MM.1S (cell line): ENCODE measurements at regions not wholly inside any gene's neighbourhood (a gene's known extent, or its start where the extent isn't known, plus 50 kb on each side); places are given as distances from the start of the nearest gene placed in this dataset.

Experiments
- DNase-seq: peaks from one replicate; pipeline ENCODE4 v3.0.0-alpha.2; 2015
- H2AFZ ChIP-seq: fragments of 300-600 bp; sonication (generic); 2 replicates; pipeline ENCODE4 v1.6.0; 2016; ENCODE audit warnings: antibody characterized with exemption, low read length
- H3F3A ChIP-seq: fragments of 300-600 bp; sonication (generic); 2 replicates; pipeline ENCODE4 v1.6.1; 2016; ENCODE audit warnings: mild to moderate bottlenecking, antibody characterized with exemption, low read length, moderate library complexity, mixed read lengths; ENCODE audit not compliant: insufficient read depth
- H3K27ac ChIP-seq: fragments of 300-600 bp; sonication (generic); 2 replicates; pipeline ENCODE4 v1.5.1; 2016; ENCODE audit warnings: mild to moderate bottlenecking, low read length
- H3K27me3 ChIP-seq: fragments of 300-600 bp; sonication (generic); replicated peaks from 2 replicates; pipeline ENCODE4 v1.6.0; 2016; ENCODE audit warnings: low read length; ENCODE audit not compliant: insufficient read depth
- H3K36me3 ChIP-seq: fragments of 300-600 bp; sonication (generic); replicated peaks from 2 replicates; pipeline ENCODE4 v1.6.1; 2016; ENCODE audit warnings: mild to moderate bottlenecking, low read length, mixed read lengths; ENCODE audit not compliant: insufficient read depth
- H3K4me1 ChIP-seq: fragments of 300-600 bp; sonication (generic); 2 replicates; pipeline ENCODE4 v1.6.1; 2016; ENCODE audit warnings: low read length, mixed read lengths
- H3K4me2 ChIP-seq: fragments of 300-600 bp; sonication (generic); 2 replicates; pipeline ENCODE4 v1.6.0; 2016; ENCODE audit warnings: low read depth, low read length
- H3K4me3 ChIP-seq: fragments of 300-600 bp; sonication (generic); 2 replicates; pipeline ENCODE4 v1.5.1; 2016; ENCODE audit warnings: low read length, mixed read lengths
- H3K79me2 ChIP-seq: fragments of 300-600 bp; sonication (generic); 2 replicates; pipeline ENCODE4 v1.6.1; 2016; ENCODE audit warnings: mixed run types, low read length, mixed read lengths
- H3K9ac ChIP-seq: fragments of 300-600 bp; sonication (generic); 2 replicates; pipeline ENCODE4 v1.6.1; 2016; ENCODE audit warnings: low read length, mixed read lengths
- H3K9me2 ChIP-seq: fragments of 300-600 bp; sonication (generic); replicated peaks from 2 replicates; pipeline ENCODE4 v1.6.1; 2016; ENCODE audit warnings: mild to moderate bottlenecking, low read length, mixed read lengths; ENCODE audit not compliant: insufficient read depth
- H3K9me3 ChIP-seq: fragments of 300-600 bp; sonication (generic); replicated peaks from 2 replicates; pipeline ENCODE4 v1.6.1; 2016; ENCODE audit warnings: mild to moderate bottlenecking, low read length, mixed read lengths; ENCODE audit not compliant: insufficient read depth
- H4K20me1 ChIP-seq: fragments of 300-600 bp; sonication (generic); 2 replicates; pipeline ENCODE4 v1.6.1; 2016; ENCODE audit warnings: mild to moderate bottlenecking, low read length, moderate library complexity, mixed read lengths; ENCODE audit not compliant: insufficient read depth
- CTCF ChIP-seq: fragments of 300-600 bp; sonication (generic); IDR thresholded peaks from 2 replicates; pipeline ENCODE4 v1.5.1; 2016; ENCODE audit warnings: antibody characterized with exemption, low read length, mixed read lengths
- EZH2 ChIP-seq: fragments of 300-600 bp; sonication (generic); optimal IDR thresholded peaks from 2 replicates; pipeline ENCODE3; 2017; ENCODE audit warnings: low read depth, mild to moderate bottlenecking, antibody characterized with exemption, low read length, mixed read lengths
- EZH2phosphoT487 ChIP-seq: fragments of 300-600 bp; sonication (generic); IDR thresholded peaks from 2 replicates; pipeline ENCODE4 v1.6.1; 2018; ENCODE audit warnings: antibody characterized with exemption, low read length

DNA sequence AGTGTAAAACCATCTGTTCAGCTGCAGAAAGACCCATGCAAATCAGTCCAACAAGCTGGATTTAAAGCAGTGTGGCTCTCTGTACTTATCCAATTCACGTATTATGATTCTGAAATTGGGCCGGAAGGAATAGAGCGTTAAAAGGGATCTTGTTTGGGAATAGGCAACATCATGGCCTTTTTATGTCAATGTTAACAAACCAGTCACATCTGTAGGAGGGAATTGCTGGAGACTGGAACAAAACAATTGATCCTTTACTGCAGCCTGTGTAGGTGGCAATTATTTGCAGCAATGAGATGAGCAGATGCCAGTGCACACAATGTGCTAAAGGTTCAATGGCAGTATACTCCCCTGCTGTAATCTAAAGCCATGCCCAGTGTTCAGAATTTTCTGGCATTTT, 887.4 kb upstream of the ROBO1 start:
- TF ChIP-seq CTCF: no peak
- no peak for TF ChIP-seq EZH2phosphoT487
- TF ChIP-seq EZH2: no peak
- Histone ChIP-seq H3K9ac (no peak overlapping the region), H4K20me1 (no peaks in the 10 kb centered on the region), H2AFZ (no peak overlapping the region), H3K79me2 (no peaks in the 10 kb centered on the region), H3K9me2 (no peaks in the 10 kb centered on the region), H3K27me3 (no peaks in the 10 kb centered on the region), H3K4me2 (no peak overlapping the region), H3K4me3 (no peak overlapping the region), H3K36me3 (no peaks in the 10 kb centered on the region), H3F3A (no peaks in the 10 kb centered on the region), H3K4me1 (no peaks in the 10 kb centered on the region), H3K27ac (no peak overlapping the region), H3K9me3 (no peaks in the 10 kb centered on the region)
- DNase-seq: no peak

DNA sequence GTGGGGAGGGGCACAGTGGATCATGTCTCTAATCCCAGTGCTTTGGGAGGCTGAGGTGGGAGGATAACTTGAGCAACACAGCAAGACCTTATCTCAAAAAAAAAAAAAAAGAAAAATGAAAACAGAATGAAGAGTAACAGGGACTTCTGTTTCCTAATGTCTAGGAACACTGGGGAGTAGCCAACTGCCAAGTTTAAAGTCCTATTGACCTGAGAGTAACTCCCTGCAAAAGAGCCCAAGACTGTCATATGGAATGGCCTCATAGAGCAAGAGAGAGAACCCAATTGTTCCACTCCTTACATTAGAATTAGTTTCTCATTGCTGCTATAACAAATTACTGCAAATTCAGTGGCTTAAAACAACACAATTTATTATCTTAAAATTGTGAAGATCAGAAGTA, 881.4 kb upstream of the ROBO1 start:
- Histone ChIP-seq H3K4me1 (no peaks in the 10 kb centered on the region), H2AFZ (no peak overlapping the region), H3F3A (no peaks in the 10 kb centered on the region), H3K36me3 (no peaks in the 10 kb centered on the region), H3K79me2 (no peaks in the 10 kb centered on the region), H3K4me2 (no peak overlapping the region), H3K4me3 (no peak overlapping the region), H3K27me3 (no peaks in the 10 kb centered on the region), H3K27ac (no peak overlapping the region), H3K9ac (no peak overlapping the region), H3K9me3 (no peaks in the 10 kb centered on the region), H4K20me1 (no peaks in the 10 kb centered on the region), H3K9me2 (no peaks in the 10 kb centered on the region)
- TF ChIP-seq EZH2phosphoT487 (no peak), EZH2 (no peak), CTCF (no peak)
- no peak for DNase-seq

GRCh38 chr3:80643421-80643820, 875.6 kb upstream of the ROBO1 start:
- no peaks in the 10 kb centered on the region for H4K20me1 ChIP-seq
- no peaks in the 10 kb centered on the region for H3K9me2 ChIP-seq
- H3K36me3 ChIP-seq: no peaks in the 10 kb centered on the region
- TF ChIP-seq EZH2phosphoT487: no peak
- TF ChIP-seq CTCF: no peak
- H3F3A ChIP-seq: no peaks in the 10 kb centered on the region
- no peak for DNase-seq
- no peaks in the 10 kb centered on the region for H3K4me1 ChIP-seq
- no peak overlapping the region for H3K4me3 ChIP-seq
- no peak overlapping the region for H2AFZ ChIP-seq
- H3K79me2 ChIP-seq: no peaks in the 10 kb centered on the region
- no peak overlapping the region for H3K4me2 ChIP-seq
- no peaks in the 10 kb centered on the region for H3K27me3 ChIP-seq
- no peaks in the 10 kb centered on the region for H3K9me3 ChIP-seq
- H3K9ac ChIP-seq: no peak overlapping the region
- no peak overlapping the region for H3K27ac ChIP-seq
